SJCRH30 (cell line): ENCODE measurements at regions not wholly inside any gene's neighbourhood (a gene's known extent, or its start where the extent isn't known, plus 50 kb on each side); places are given as distances from the start of the nearest gene placed in this dataset.
A peak's percentile ranks its signal among the peaks of the same experiment; 100 is the strongest.

Experiments
- DNase-seq, 2 experiments: peaks; one replicate each; pipeline ENCODE4 v3.0.0-alpha.2; 2015 to 2020
- H3K27ac ChIP-seq: fragments of 250-450 bp; sonication (Bioruptor Pico); 2 replicates; pipeline ENCODE4 v1.5.1; 2020; ENCODE audit warnings: mild to moderate bottlenecking, moderate library complexity
- H3K27me3 ChIP-seq: fragments of 250-450 bp; sonication (Bioruptor Pico); 2 replicates; pipeline ENCODE4 v1.5.1; 2020; ENCODE audit warnings: mild to moderate bottlenecking, moderate library complexity
- H3K36me3 ChIP-seq: fragments of 250-450 bp; sonication (Bioruptor Pico); 2 replicates; pipeline ENCODE4 v1.5.1; 2020; ENCODE audit warnings: mild to moderate bottlenecking, moderate library complexity
- H3K4me1 ChIP-seq: fragments of 250-450 bp; sonication (Bioruptor Pico); 2 replicates; pipeline ENCODE4 v1.5.1; 2020; ENCODE audit warnings: mild to moderate bottlenecking, moderate library complexity
- H3K4me3 ChIP-seq: fragments of 250-450 bp; sonication (Bioruptor Pico); 2 replicates; pipeline ENCODE4 v1.5.1; 2020; ENCODE audit warnings: mild to moderate bottlenecking, moderate library complexity
- H3K9me3 ChIP-seq: fragments of 250-450 bp; sonication (Bioruptor Pico); replicated peaks from 2 replicates; pipeline ENCODE4 v1.5.1; 2020; ENCODE audit warnings: mild to moderate bottlenecking, moderate library complexity

GRCh38 chr18:51908598-51908944, 431.4 kb upstream of the DCC start:
- Histone ChIP-seq H3K27me3 (no peaks in the 10 kb centered on the region), H3K4me3 (no peak overlapping the region), H3K4me1 (no peaks in the 10 kb centered on the region), H3K36me3 (no peaks in the 10 kb centered on the region), H3K9me3 (no peaks in the 10 kb centered on the region), H3K27ac (no peak overlapping the region)
- no peak for DNase-seq

- no peaks in the 10 kb centered on the region for H3K36me3 ChIP-seq
- no peaks in the 10 kb centered on the region for H3K9me3 ChIP-seq
- no peak for DNase-seq
- no peaks in the 10 kb centered on the region for H3K4me1 ChIP-seq
- H3K4me3 ChIP-seq: no peak overlapping the region
- H3K27me3 ChIP-seq: no peaks in the 10 kb centered on the region
- H3K27ac ChIP-seq: no peak overlapping the region
These were observed 428.4 kb upstream of the DCC start for GRCh38 chr18:51911584-51911983.

- Histone ChIP-seq H3K9me3 (no peaks in the 10 kb centered on the region), H3K27ac (no peak overlapping the region), H3K4me3 (no peak overlapping the region), H3K4me1 (no peaks in the 10 kb centered on the region), H3K36me3 (no peaks in the 10 kb centered on the region), H3K27me3 (no peaks in the 10 kb centered on the region)
- DNase-seq: no peak
These were observed 427.6 kb upstream of the DCC start for GRCh38 chr18:51912381-51912780.

GRCh38 chr18:51915176-51915575, 424.8 kb upstream of the DCC start:
- H3K36me3 ChIP-seq: no peaks in the 10 kb centered on the region
- no peaks in the 10 kb centered on the region for H3K27me3 ChIP-seq
- H3K4me1 ChIP-seq: no peaks in the 10 kb centered on the region
- DNase-seq: no peak
- no peak overlapping the region for H3K27ac ChIP-seq
- no peaks in the 10 kb centered on the region for H3K9me3 ChIP-seq
- H3K4me3 ChIP-seq: no peak overlapping the region

- H3K27ac ChIP-seq: no peak overlapping the region
- H3K9me3 ChIP-seq: no peaks in the 10 kb centered on the region
- H3K36me3 ChIP-seq: no peaks in the 10 kb centered on the region
- H3K4me1 ChIP-seq: no peaks in the 10 kb centered on the region
- no peaks in the 10 kb centered on the region for H3K27me3 ChIP-seq
- DNase-seq: no peak
- no peak overlapping the region for H3K4me3 ChIP-seq
These were observed 418.1 kb upstream of the DCC start for GRCh38 chr18:51921862-51922261.

- Histone ChIP-seq H3K27me3 (no peaks in the 10 kb centered on the region), H3K9me3 (no peaks in the 10 kb centered on the region), H3K4me3 (no peak overlapping the region), H3K27ac (no peak overlapping the region), H3K36me3 (no peaks in the 10 kb centered on the region), H3K4me1 (no peaks in the 10 kb centered on the region)
- no peak for DNase-seq
These were observed 406.1 kb upstream of the DCC start for GRCh38 chr18:51933903-51934302.

GRCh38 chr18:51936115-51936514, 403.9 kb upstream of the DCC start:
- no peak overlapping the region for H3K27ac ChIP-seq
- no peaks in the 10 kb centered on the region for H3K4me1 ChIP-seq
- H3K36me3 ChIP-seq: no peaks in the 10 kb centered on the region
- H3K4me3 ChIP-seq: no peak overlapping the region
- H3K9me3 ChIP-seq: no peaks in the 10 kb centered on the region
- DNase-seq: no peak
- H3K27me3 ChIP-seq: no peaks in the 10 kb centered on the region

- Histone ChIP-seq H3K36me3 (no peaks in the 10 kb centered on the region), H3K27me3 (no peaks in the 10 kb centered on the region), H3K9me3 (no peaks in the 10 kb centered on the region), H3K4me3 (no peak overlapping the region), H3K27ac (no peak overlapping the region), H3K4me1 (no peaks in the 10 kb centered on the region)
- DNase-seq: no peak
These were observed 398.0 kb upstream of the DCC start for GRCh38 chr18:51941999-51942398.

GRCh38 chr18:51943281-51943680, 396.7 kb upstream of the DCC start:
- H3K36me3 ChIP-seq: no peaks in the 10 kb centered on the region
- H3K27ac ChIP-seq: no peak overlapping the region
- no peaks in the 10 kb centered on the region for H3K4me1 ChIP-seq
- no peaks in the 10 kb centered on the region for H3K9me3 ChIP-seq
- no peak overlapping the region for H3K4me3 ChIP-seq
- no peak for DNase-seq
- no peaks in the 10 kb centered on the region for H3K27me3 ChIP-seq

- Histone ChIP-seq H3K27ac (no peak overlapping the region), H3K9me3 (no peaks in the 10 kb centered on the region), H3K36me3 (no peaks in the 10 kb centered on the region), H3K27me3 (no peaks in the 10 kb centered on the region), H3K4me3 (no peak overlapping the region), H3K4me1 (no peaks in the 10 kb centered on the region)
- DNase-seq: no peak
These were observed 393.1 kb upstream of the DCC start for GRCh38 chr18:51946946-51947345.

GRCh38 chr18:51952844-51953243, 387.2 kb upstream of the DCC start:
- Histone ChIP-seq H3K36me3 (no peaks in the 10 kb centered on the region), H3K27me3 (no peaks in the 10 kb centered on the region), H3K9me3 (no peaks in the 10 kb centered on the region), H3K27ac (peak overlapping the region; percentile 20), H3K4me3 (no peak overlapping the region), H3K4me1 (peaks cover 20% of the 10 kb centered on the region)
- peak; percentile 31 to 56 for DNase-seq

- Histone ChIP-seq H3K27me3 (no peaks in the 10 kb centered on the region), H3K36me3 (no peaks in the 10 kb centered on the region), H3K9me3 (no peaks in the 10 kb centered on the region), H3K27ac (peak overlapping the region; percentile 20), H3K4me1 (peaks cover 20% of the 10 kb centered on the region), H3K4me3 (no peak overlapping the region)
- DNase-seq: peak; percentile 75 to 85
These were observed 386.5 kb upstream of the DCC start for GRCh38 chr18:51953521-51953920.

- H3K36me3 ChIP-seq: no peaks in the 10 kb centered on the region
These were observed 384.9 kb upstream of the DCC start for GRCh38 chr18:51955136-51955535.

GRCh38 chr18:51957001-51957400, 383.0 kb upstream of the DCC start:
- no peak overlapping the region for H3K27ac ChIP-seq
- H3K27me3 ChIP-seq: no peaks in the 10 kb centered on the region
- H3K4me1 ChIP-seq: peaks cover 20% of the 10 kb centered on the region
- no peaks in the 10 kb centered on the region for H3K36me3 ChIP-seq
- no peak overlapping the region for H3K4me3 ChIP-seq
- no peak for DNase-seq
- H3K9me3 ChIP-seq: no peaks in the 10 kb centered on the region

More at GRCh38 chr18:51955136-51955535, 384.9 kb upstream of the DCC start:
- no peaks in the 10 kb centered on the region for H3K27me3 ChIP-seq
- DNase-seq: no peak
- H3K4me1 ChIP-seq: peaks cover 20% of the 10 kb centered on the region
- H3K27ac ChIP-seq: no peak overlapping the region
- no peak overlapping the region for H3K4me3 ChIP-seq
- H3K9me3 ChIP-seq: no peaks in the 10 kb centered on the region

- no peak for DNase-seq
- H3K4me1 ChIP-seq: no peaks in the 10 kb centered on the region
- no peak overlapping the region for H3K4me3 ChIP-seq
- no peaks in the 10 kb centered on the region for H3K27me3 ChIP-seq
- H3K27ac ChIP-seq: no peak overlapping the region
- H3K9me3 ChIP-seq: no peaks in the 10 kb centered on the region
- H3K36me3 ChIP-seq: no peaks in the 10 kb centered on the region
These were observed 359.9 kb upstream of the DCC start for GRCh38 chr18:51980101-51980500.

- Histone ChIP-seq H3K27ac (no peak overlapping the region), H3K4me1 (no peaks in the 10 kb centered on the region), H3K27me3 (no peaks in the 10 kb centered on the region), H3K9me3 (no peaks in the 10 kb centered on the region), H3K36me3 (no peaks in the 10 kb centered on the region), H3K4me3 (no peak overlapping the region)
- no peak for DNase-seq
These were observed 351.7 kb upstream of the DCC start for GRCh38 chr18:51988277-51988676.

- no peak for DNase-seq
- H3K4me1 ChIP-seq: no peaks in the 10 kb centered on the region
- no peak overlapping the region for H3K27ac ChIP-seq
- no peaks in the 10 kb centered on the region for H3K36me3 ChIP-seq
- H3K9me3 ChIP-seq: no peaks in the 10 kb centered on the region
- no peaks in the 10 kb centered on the region for H3K27me3 ChIP-seq
- no peak overlapping the region for H3K4me3 ChIP-seq
These were observed 342.9 kb upstream of the DCC start for GRCh38 chr18:51997129-51997528.
